GM23338 (cell line): ENCODE measurements at regions not wholly inside any gene's neighbourhood (a gene's known extent, or its start where the extent isn't known, plus 50 kb on each side); places are given as distances from the start of the nearest gene placed in this dataset.

Experiments used
- ATAC-seq: fragments of 200-7000 bp; cut with Tn5 transposase; 3 replicates; pipeline ENCODE4 v1.9.1; 2020
- DNase-seq: peaks from one replicate; pipeline ENCODE4 v3.0.0-alpha.2; 2015; ENCODE audit warnings: low spot score
- H2AFZ ChIP-seq: fragments of 200-600 bp; sonication (generic); 2 replicates; pipeline ENCODE4 v1.8.0; 2016; ENCODE audit warnings: antibody characterized with exemption, mild to moderate bottlenecking, moderate library complexity
- H3F3A ChIP-seq: fragments of 200-600 bp; sonication (generic); replicated peaks from 2 replicates; pipeline ENCODE4 v1.8.0; 2017; ENCODE audit warnings: antibody characterized with exemption, mixed run types, low read depth
- H3K27ac ChIP-seq: fragments of 200-600 bp; sonication (generic); 2 replicates; pipeline ENCODE4 v1.6.1; 2016; ENCODE audit warnings: low read depth
- H3K27me3 ChIP-seq: fragments of 200-600 bp; sonication (generic); 2 replicates; pipeline ENCODE4 v1.8.0; 2016; ENCODE audit warnings: mild to moderate bottlenecking, mixed run types, moderate library complexity; ENCODE audit not compliant: insufficient read depth
- H3K36me3 ChIP-seq: fragments of 200-600 bp; sonication (generic); 2 replicates; pipeline ENCODE4 v1.8.0; 2016; ENCODE audit warnings: mild to moderate bottlenecking; ENCODE audit not compliant: insufficient read depth
- H3K4me1 ChIP-seq: fragments of 200-600 bp; sonication (generic); 2 replicates; pipeline ENCODE4 v1.8.0; 2016; ENCODE audit warnings: mild to moderate bottlenecking, moderate library complexity; ENCODE audit not compliant: insufficient read depth
- H3K4me2 ChIP-seq: fragments of 200-600 bp; sonication (generic); 2 replicates; pipeline ENCODE4 v1.7.1; 2017; ENCODE audit warnings: mixed run types
- H3K4me3 ChIP-seq: fragments of 200-600 bp; sonication (generic); 2 replicates; pipeline ENCODE4 v1.6.1; 2016; ENCODE audit warnings: mixed run types
- H3K79me2 ChIP-seq: fragments of 200-600 bp; sonication (generic); replicated peaks from 2 replicates; pipeline ENCODE4 v1.8.0; 2017; ENCODE audit warnings: mild to moderate bottlenecking; ENCODE audit not compliant: insufficient read depth
- H3K9me2 ChIP-seq: fragments of 200-600 bp; sonication (generic); 2 replicates; pipeline ENCODE4 v1.8.0; 2017; ENCODE audit not compliant: insufficient read depth
- H4K20me1 ChIP-seq: fragments of 200-600 bp; sonication (generic); replicated peaks from 2 replicates; pipeline ENCODE4 v1.8.0; 2017; ENCODE audit warnings: mild to moderate bottlenecking; ENCODE audit not compliant: insufficient read depth
- H3K27ac Mint-ChIP-seq: 2 replicates; pipeline ENCODE4 v1.8.0; 2020; ENCODE audit warnings: inconsistent platforms, mild to moderate bottlenecking, moderate library complexity, mixed read lengths
- H3K27me3 Mint-ChIP-seq: 3 replicates; pipeline ENCODE4 v1.8.0; 2022; ENCODE audit warnings: low read depth, mild to moderate bottlenecking, moderate library complexity, mixed read lengths, inconsistent platforms; ENCODE audit not compliant: insufficient read depth, poor library complexity
- H3K36me3 Mint-ChIP-seq: 3 replicates; pipeline ENCODE4 v1.8.0; 2021; ENCODE audit warnings: low read depth, mild to moderate bottlenecking, inconsistent platforms, moderate library complexity, mixed read lengths
- H3K4me1 Mint-ChIP-seq: 3 replicates; pipeline ENCODE4 v1.8.0; 2020; ENCODE audit warnings: mild to moderate bottlenecking, inconsistent platforms, mixed read lengths
- H3K4me3 Mint-ChIP-seq: 3 replicates; pipeline ENCODE4 v1.8.0; 2021; ENCODE audit warnings: moderate library complexity, mild to moderate bottlenecking, inconsistent platforms, mixed read lengths
- H3K9me3 Mint-ChIP-seq: 3 replicates; pipeline ENCODE4 v1.8.0; 2020; ENCODE audit warnings: moderate library complexity, mild to moderate bottlenecking, inconsistent platforms, mixed read lengths
- CREB1 ChIP-seq: fragments of 250-450 bp; sonication (Bioruptor Pico); IDR thresholded peaks from 2 replicates; pipeline ENCODE4 v1.5.0; 2020; ENCODE audit warnings: low read depth, mild to moderate bottlenecking, moderate library complexity
- CTCF ChIP-seq, 2 experiments: fragments of 200-600 bp in 1 of 2; sonication (generic) in 1 of 2; conservative IDR thresholded peaks; 2 replicates each; pipeline versions ENCODE4 v1.5.1 to v1.6.1; 2016 to 2017; ENCODE audit warnings: antibody characterized with exemption in 2 of 2, low read depth in 2 of 2, mild to moderate bottlenecking in 2 of 2, moderate library complexity in 1 of 2
- ETS1 ChIP-seq: IDR thresholded peaks from 2 replicates; pipeline ENCODE4 v1.6.1; 2016; ENCODE audit warnings: antibody characterized with exemption
- EZH2 ChIP-seq: fragments of 200-600 bp; sonication (generic); IDR thresholded peaks from one replicate; pipeline ENCODE4 v1.8.0; 2017; ENCODE audit warnings: antibody characterized with exemption, mild to moderate bottlenecking, low read depth; ENCODE audit not compliant: unreplicated experiment
- EZH2phosphoT487 ChIP-seq: fragments of 200-600 bp; sonication (generic); IDR thresholded peaks from one replicate; pipeline ENCODE4 v1.8.1; 2018; ENCODE audit warnings: antibody characterized with exemption; ENCODE audit not compliant: unreplicated experiment
- JUNB ChIP-seq: IDR thresholded peaks from one replicate; pipeline ENCODE4 v1.6.1; 2016; ENCODE audit warnings: antibody characterized with exemption; ENCODE audit not compliant: unreplicated experiment
- NANOG ChIP-seq: IDR thresholded peaks from 2 replicates; pipeline ENCODE4 v1.6.1; 2016; ENCODE audit warnings: antibody characterized with exemption, borderline replicate concordance
- POLR2AphosphoS5 ChIP-seq: IDR thresholded peaks from 2 replicates; pipeline ENCODE4 v1.6.1; 2016; ENCODE audit warnings: antibody characterized with exemption, low read depth
- REST ChIP-seq: IDR thresholded peaks from one replicate; pipeline ENCODE4 v1.6.1; 2018; ENCODE audit warnings: antibody characterized with exemption; ENCODE audit not compliant: unreplicated experiment
- STAT1 ChIP-seq: IDR thresholded peaks from one replicate; pipeline ENCODE4 v1.6.1; 2016; ENCODE audit warnings: antibody characterized with exemption; ENCODE audit not compliant: unreplicated experiment
- ZNF114 ChIP-seq: fragments of 250-450 bp; sonication (Bioruptor Pico); IDR thresholded peaks from 2 replicates; pipeline ENCODE4 v1.5.0; 2020; ENCODE audit warnings: mild to moderate bottlenecking, moderate library complexity
- ZNF331 ChIP-seq: fragments of 250-450 bp; sonication (Bioruptor Pico); IDR thresholded peaks from 2 replicates; pipeline ENCODE4 v1.5.0; 2020; ENCODE audit warnings: low read depth, mild to moderate bottlenecking, moderate library complexity
- ZNF462 ChIP-seq: fragments of 250-450 bp; sonication (Bioruptor Pico); IDR thresholded peaks from 2 replicates; pipeline ENCODE4 v1.5.0; 2020; ENCODE audit warnings: mild to moderate bottlenecking, moderate library complexity

GRCh38 chr2:128686497-128686859, 367.8 kb upstream of the HS6ST1 start:
- TF ChIP-seq EZH2 (no peak), JUNB (no peak), CREB1 (CRISPR knock-in tag) (no peak), ZNF331 (CRISPR knock-in tag) (no peak), ETS1 (no peak), ZNF462 (no peak), STAT1 (no peak), CTCF (conservative IDR thresholded peaks at IDR 0.05; ENCODE audit: low read depth in 2 of 2) (no peak), ZNF114 (no peak), POLR2AphosphoS5 (no peak), NANOG (no peak), REST (no peak), EZH2phosphoT487 (no peak)
- ATAC-seq, result no peak
- Histone ChIP-seq H3K9me2 (no peaks in the 10 kb centered on the region), H3K36me3 (no peaks in the 10 kb centered on the region), H3K4me1 (peaks cover 5% of the 10 kb centered on the region), H4K20me1 (no peaks in the 10 kb centered on the region), H3F3A (no peaks in the 10 kb centered on the region), H3K79me2 (no peaks in the 10 kb centered on the region), H2AFZ (no peak overlapping the region), H3K27me3 (no peaks in the 10 kb centered on the region), H3K4me2 (no peak overlapping the region), H3K4me3 (no peak overlapping the region), H3K27ac (no peak overlapping the region)
- Mint-ChIP-seq H3K27me3 (peaks cover 10% of the 10 kb centered on the region), H3K9me3 (peaks cover 12% of the 10 kb centered on the region; the same call in 2 of the 3 replicates), H3K4me1 (peaks cover 10% of the 10 kb centered on the region), H3K27ac (no peak overlapping the region), H3K36me3 (no peaks in the 10 kb centered on the region), H3K4me3 (no peak overlapping the region)
- no peak for DNase-seq
